Immature natural killer cell (primary cell): ENCODE measurements at regions not wholly inside any gene's neighbourhood (a gene's known extent, or its start where the extent isn't known, plus 50 kb on each side); places are given as distances from the start of the nearest gene placed in this dataset.

Source experiments
- DNase-seq, 3 donors: peaks; one replicate each; pipeline ENCODE4 v3.0.0; 2022; ENCODE audit warnings: mixed read lengths in 1 of 3
- H3K27ac Mint-ChIP-seq, 6 donors: one replicate each; pipeline ENCODE4 v1.8.0; 2020; ENCODE audit warnings: mixed read lengths in 6 of 6, mild to moderate bottlenecking in 5 of 6, inconsistent platforms in 4 of 6, moderate library complexity in 3 of 6
- H3K27me3 Mint-ChIP-seq, 3 donors: one replicate each; pipeline ENCODE4 v1.8.0; 2020 to 2021; ENCODE audit warnings: low read depth in 3 of 3, mild to moderate bottlenecking in 3 of 3, mixed read lengths in 3 of 3, moderate library complexity in 3 of 3, inconsistent platforms in 1 of 3
- H3K36me3 Mint-ChIP-seq, 3 donors: one replicate each; pipeline ENCODE4 v1.8.0; 2020; ENCODE audit warnings: mixed read lengths in 3 of 3, inconsistent platforms in 2 of 3, mild to moderate bottlenecking in 2 of 3
- H3K4me1 Mint-ChIP-seq, 2 donors: one replicate each; pipeline ENCODE4 v1.8.0; 2020; ENCODE audit warnings: inconsistent platforms in 2 of 2, mild to moderate bottlenecking in 2 of 2, mixed read lengths in 2 of 2, moderate library complexity in 1 of 2
- H3K4me3 Mint-ChIP-seq, 5 donors: one replicate each; pipeline ENCODE4 v1.8.0; 2020; ENCODE audit warnings: mild to moderate bottlenecking in 5 of 5, mixed read lengths in 5 of 5, inconsistent platforms in 3 of 5, moderate library complexity in 3 of 5
- H3K9me3 Mint-ChIP-seq, 6 donors: one replicate each; pipeline ENCODE4 v1.8.0; 2020; ENCODE audit warnings: mild to moderate bottlenecking in 6 of 6, mixed read lengths in 6 of 6, inconsistent platforms in 4 of 6, moderate library complexity in 3 of 6

DNA sequence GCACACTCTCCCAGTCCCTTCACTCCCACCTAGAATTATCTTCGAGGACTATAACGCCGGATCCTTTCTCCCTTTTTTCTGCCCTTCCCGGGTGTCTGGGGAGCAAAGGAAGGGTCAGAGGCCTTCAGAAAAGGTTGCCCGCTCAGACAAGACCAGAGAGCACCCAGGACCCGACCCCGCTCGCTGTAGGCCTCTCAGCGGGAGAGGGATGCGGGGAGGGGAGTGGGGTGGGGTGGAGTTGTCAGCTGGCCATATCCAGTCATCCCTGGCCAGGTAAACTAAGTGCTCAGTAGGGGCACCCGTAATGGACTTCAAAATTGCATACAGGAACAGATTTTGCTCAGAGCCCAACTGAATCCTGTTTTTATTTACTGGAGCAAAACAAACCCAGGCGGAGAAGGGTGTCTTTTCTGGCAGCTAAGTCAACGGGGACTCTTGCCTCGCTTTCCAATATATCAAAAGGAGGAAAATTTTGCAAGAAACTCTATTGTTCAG lies 65.0 kb downstream of the NOL4 start:
- H3K27me3 Mint-ChIP-seq: peaks cover 0 to 10% (median 8%) of the 10 kb centered on the region in 3 donors
- peaks cover 2 to 36% (median 13%) of the 10 kb centered on the region in 6 donors for H3K9me3 Mint-ChIP-seq
- H3K27ac Mint-ChIP-seq: no peak overlapping the region
- no peaks in the 10 kb centered on the region for H3K4me1 Mint-ChIP-seq
- H3K36me3 Mint-ChIP-seq: peaks cover 0 to 4% (median 0%) of the 10 kb centered on the region in 3 donors
- DNase-seq: no peak
- H3K4me3 Mint-ChIP-seq: no peak overlapping the region

- no peak for DNase-seq
- H3K27ac Mint-ChIP-seq: no peak overlapping the region
- H3K4me1 Mint-ChIP-seq: no peaks in the 10 kb centered on the region
- H3K36me3 Mint-ChIP-seq: peaks cover 0 to 4% (median 0%) of the 10 kb centered on the region in 3 donors
- no peak overlapping the region for H3K4me3 Mint-ChIP-seq
- peaks cover 0 to 10% (median 8%) of the 10 kb centered on the region in 3 donors for H3K27me3 Mint-ChIP-seq
- H3K9me3 Mint-ChIP-seq: peaks cover 2 to 36% (median 13%) of the 10 kb centered on the region in 6 donors
Measured at GRCh38 chr18:34158881-34159690, 65.6 kb downstream of the NOL4 start.

- H3K4me3 Mint-ChIP-seq: no peak overlapping the region
Measured at GRCh38 chr18:34153711-34154110, 71.0 kb downstream of the NOL4 start.

DNA sequence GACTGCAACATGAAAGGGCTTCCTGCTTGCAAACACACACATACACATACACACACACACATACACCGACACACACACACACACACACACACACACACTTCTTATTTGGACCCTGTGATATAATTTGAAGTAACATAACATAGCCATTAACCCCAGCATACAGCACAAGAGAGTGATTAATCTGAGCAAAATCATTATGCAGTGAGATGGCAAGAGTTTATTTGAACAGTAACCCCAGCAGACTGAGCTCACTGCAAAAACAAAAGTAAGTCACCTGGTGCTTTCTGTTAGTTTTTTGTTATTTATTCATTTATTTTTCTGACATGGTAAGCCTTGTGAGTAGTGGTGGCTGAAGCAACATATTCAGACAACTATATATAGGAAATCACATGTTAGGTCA lies 93.7 kb downstream of the NOL4 start:
- H3K36me3 Mint-ChIP-seq: no peaks in the 10 kb centered on the region
- peaks cover 3 to 47% (median 8%) of the 10 kb centered on the region in 6 donors for H3K9me3 Mint-ChIP-seq
- no peaks in the 10 kb centered on the region for H3K4me1 Mint-ChIP-seq
- no peak overlapping the region for H3K4me3 Mint-ChIP-seq
- H3K27ac Mint-ChIP-seq: no peak overlapping the region
- no peak for DNase-seq
- H3K27me3 Mint-ChIP-seq: no peaks in the 10 kb centered on the region

More at GRCh38 chr18:34153711-34154110, 71.0 kb downstream of the NOL4 start:
- Mint-ChIP-seq H3K27me3 (peaks cover 0 to 8% (median 1%) of the 10 kb centered on the region in 3 donors), H3K9me3 (peaks cover 6 to 34% (median 11%) of the 10 kb centered on the region in 6 donors), H3K36me3 (peaks cover 0 to 2% (median 0%) of the 10 kb centered on the region in 3 donors), H3K4me1 (no peaks in the 10 kb centered on the region), H3K27ac (no peak overlapping the region)
- no peak for DNase-seq

DNA sequence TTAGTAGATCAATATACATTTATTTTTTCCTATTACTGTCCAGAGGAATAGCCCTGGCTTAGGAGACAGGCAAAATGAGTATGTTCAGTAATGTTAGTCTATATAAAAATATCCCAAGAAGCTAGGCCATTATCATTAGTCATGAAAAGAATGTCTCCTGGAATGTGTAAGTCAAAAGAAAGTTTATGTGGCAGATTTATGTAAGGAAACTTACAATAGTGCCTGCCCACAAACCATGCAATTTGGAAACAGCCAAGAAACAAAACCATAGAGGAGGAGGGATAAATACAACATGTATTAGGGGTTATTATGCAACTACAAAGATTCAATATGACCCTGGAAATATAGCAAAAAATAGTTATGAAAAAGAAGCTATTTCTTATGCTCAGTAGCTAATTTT lies 96.3 kb downstream of the NOL4 start:
- H3K4me1 Mint-ChIP-seq: no peaks in the 10 kb centered on the region
- DNase-seq: no peak
- H3K27me3 Mint-ChIP-seq: no peaks in the 10 kb centered on the region
- H3K27ac Mint-ChIP-seq: no peak overlapping the region
- H3K36me3 Mint-ChIP-seq: no peaks in the 10 kb centered on the region
- H3K9me3 Mint-ChIP-seq: peaks cover 0 to 37% (median 2%) of the 10 kb centered on the region in 6 donors
- H3K4me3 Mint-ChIP-seq: no peak overlapping the region

DNA sequence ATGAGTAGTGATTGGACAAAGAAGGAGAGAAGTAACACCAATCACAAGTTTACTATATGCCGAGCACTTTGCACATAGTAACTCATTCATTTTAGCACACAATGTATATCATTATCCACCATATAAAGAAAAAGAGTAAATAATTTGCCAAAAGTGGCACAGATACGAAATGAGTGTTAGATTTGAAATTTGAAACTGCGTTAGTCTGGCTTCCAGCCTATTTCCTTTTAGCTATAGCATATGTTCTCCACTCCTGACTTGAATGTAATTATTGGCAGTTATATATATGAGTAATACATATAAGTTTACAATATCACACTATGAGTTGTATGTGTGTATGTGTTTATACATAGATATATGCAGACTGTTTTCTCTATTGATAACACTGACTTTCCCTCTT lies 98.6 kb downstream of the NOL4 start:
- no peaks in the 10 kb centered on the region for H3K27me3 Mint-ChIP-seq

DNA sequence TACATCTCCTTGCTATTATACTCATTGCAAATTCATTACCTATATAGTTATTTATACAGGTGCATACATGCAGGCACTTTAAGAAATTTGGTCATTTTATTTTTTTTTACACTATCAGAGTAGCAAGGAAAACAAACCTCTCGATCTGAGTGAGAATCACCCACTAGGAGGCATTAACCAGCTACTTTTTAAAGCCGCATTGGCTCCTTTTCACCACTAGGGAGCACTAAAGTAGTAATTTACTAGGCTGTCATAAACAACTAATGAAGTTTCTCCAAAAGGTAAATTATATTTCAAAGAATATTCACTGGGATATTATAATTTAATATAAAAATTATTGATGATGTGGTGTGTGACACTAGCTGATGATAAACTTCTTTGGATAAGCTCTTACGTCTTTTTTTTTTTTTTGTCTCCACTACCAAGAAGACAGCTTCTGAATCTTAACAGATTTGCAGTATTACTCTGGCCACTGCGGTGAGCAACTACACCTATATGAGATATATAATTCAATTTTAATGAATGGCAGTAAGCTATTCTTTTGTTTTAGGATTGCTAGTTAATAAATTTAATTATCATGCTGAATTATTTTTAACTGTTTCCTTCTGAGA lies 101.9 kb downstream of the NOL4 start:
- Mint-ChIP-seq H3K4me3 (no peak overlapping the region), H3K36me3 (no peaks in the 10 kb centered on the region), H3K9me3 (peaks cover 0 to 15% (median 0%) of the 10 kb centered on the region in 6 donors), H3K27me3 (no peaks in the 10 kb centered on the region), H3K4me1 (no peaks in the 10 kb centered on the region), H3K27ac (no peak overlapping the region)
- no peak for DNase-seq

More for the DNA sequence above, 98.6 kb downstream of the NOL4 start:
- Mint-ChIP-seq H3K36me3 (no peaks in the 10 kb centered on the region), H3K4me3 (no peak overlapping the region), H3K4me1 (no peaks in the 10 kb centered on the region), H3K9me3 (peaks cover 0 to 24% (median 0%) of the 10 kb centered on the region in 6 donors), H3K27ac (no peak overlapping the region)
- DNase-seq: no peak

DNA sequence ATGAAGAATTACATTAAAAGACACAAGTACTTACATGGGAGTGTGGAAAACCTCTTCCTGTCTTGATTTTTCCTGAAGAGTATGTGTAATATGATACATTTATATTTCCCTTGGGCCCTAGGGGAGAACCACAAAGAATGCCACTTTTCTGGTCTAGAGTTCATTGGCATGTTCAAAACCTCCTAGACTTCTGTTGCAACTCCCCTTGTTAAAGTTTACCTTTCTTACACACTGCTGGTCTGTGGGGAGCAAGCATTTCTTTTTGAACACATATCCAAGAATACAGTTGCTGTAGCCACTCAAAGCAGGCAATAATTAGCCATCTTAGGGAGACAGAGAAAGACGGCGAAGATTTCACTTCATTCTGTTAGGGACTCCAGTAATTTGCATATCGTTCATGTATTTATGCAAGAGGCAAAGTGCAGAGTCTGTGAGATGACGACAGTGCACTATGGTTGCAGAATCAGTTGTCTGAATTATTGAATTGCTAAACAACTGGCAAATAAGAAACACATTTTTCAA lies 103.5 kb downstream of the NOL4 start:
- H3K36me3 Mint-ChIP-seq: no peaks in the 10 kb centered on the region
- DNase-seq: no peak
- H3K4me3 Mint-ChIP-seq: no peak overlapping the region
- no peaks in the 10 kb centered on the region for H3K27me3 Mint-ChIP-seq
- H3K9me3 Mint-ChIP-seq: peaks cover 0 to 5% (median 0%) of the 10 kb centered on the region in 6 donors
- no peak overlapping the region for H3K27ac Mint-ChIP-seq
- H3K4me1 Mint-ChIP-seq: no peaks in the 10 kb centered on the region

GRCh38 chr18:34120294-34120693 lies 104.4 kb downstream of the NOL4 start:
- H3K9me3 Mint-ChIP-seq: no peaks in the 10 kb centered on the region
- no peak overlapping the region for H3K27ac Mint-ChIP-seq
- H3K4me1 Mint-ChIP-seq: no peaks in the 10 kb centered on the region
- no peak overlapping the region for H3K4me3 Mint-ChIP-seq
- DNase-seq: no peak
- no peaks in the 10 kb centered on the region for H3K27me3 Mint-ChIP-seq
- no peaks in the 10 kb centered on the region for H3K36me3 Mint-ChIP-seq

DNA sequence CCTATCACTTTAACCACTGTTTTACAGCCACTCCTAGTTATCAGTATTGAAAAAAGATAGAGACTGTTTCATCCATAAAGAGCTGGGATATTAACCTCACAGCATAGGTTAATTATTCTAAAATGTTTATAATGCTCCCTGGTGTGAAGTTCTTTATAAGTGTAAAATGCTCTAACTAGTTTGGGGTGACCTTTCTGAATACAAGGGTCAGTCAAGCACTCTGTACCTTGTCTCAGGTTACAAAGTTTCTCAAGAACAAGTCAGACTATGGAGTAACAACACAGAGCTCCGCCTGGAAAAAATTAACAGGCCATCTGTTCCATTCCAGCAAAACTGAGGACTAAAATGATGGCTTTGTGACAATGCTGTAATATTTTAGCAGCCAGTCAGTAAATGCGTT lies 107.4 kb downstream of the NOL4 start:
- Mint-ChIP-seq H3K27me3 (no peaks in the 10 kb centered on the region), H3K27ac (no peak overlapping the region), H3K9me3 (peaks cover 0 to 2% (median 0%) of the 10 kb centered on the region in 6 donors), H3K4me1 (no peaks in the 10 kb centered on the region), H3K36me3 (no peaks in the 10 kb centered on the region), H3K4me3 (no peak overlapping the region)
- DNase-seq: no peak

- Mint-ChIP-seq H3K4me3 (no peak overlapping the region), H3K27me3 (no peaks in the 10 kb centered on the region), H3K27ac (no peak overlapping the region), H3K4me1 (no peaks in the 10 kb centered on the region), H3K9me3 (peaks cover 0 to 8% (median 2%) of the 10 kb centered on the region in 6 donors), H3K36me3 (no peaks in the 10 kb centered on the region)
- DNase-seq: no peak
Measured at GRCh38 chr18:34115409-34116081, 109.2 kb downstream of the NOL4 start.

DNA sequence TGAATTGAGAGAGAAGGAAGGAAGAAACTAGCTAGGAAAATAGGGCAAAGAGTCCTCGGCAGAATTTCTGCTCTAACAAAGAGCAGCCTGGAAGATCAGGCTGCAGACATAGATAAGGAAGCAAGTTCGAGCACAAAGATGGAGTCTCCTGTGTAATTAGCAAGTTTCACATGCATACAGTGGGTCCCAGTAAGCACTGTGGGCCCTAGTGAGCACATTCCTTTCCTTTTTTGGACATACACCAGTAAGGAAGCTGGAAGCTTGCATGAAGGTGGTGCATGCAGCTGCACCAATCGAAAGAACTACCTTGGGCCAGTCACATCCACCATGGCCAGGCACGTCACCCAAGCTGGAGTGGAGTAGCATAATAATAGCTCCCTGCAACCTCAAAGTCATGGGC lies 109.7 kb downstream of the NOL4 start:
- no peaks in the 10 kb centered on the region for H3K27me3 Mint-ChIP-seq
- peaks cover 0 to 10% (median 3%) of the 10 kb centered on the region in 6 donors for H3K9me3 Mint-ChIP-seq
- no peaks in the 10 kb centered on the region for H3K4me1 Mint-ChIP-seq
- no peak overlapping the region for H3K27ac Mint-ChIP-seq
- no peak overlapping the region for H3K4me3 Mint-ChIP-seq
- no peak for DNase-seq
- H3K36me3 Mint-ChIP-seq: no peaks in the 10 kb centered on the region

DNA sequence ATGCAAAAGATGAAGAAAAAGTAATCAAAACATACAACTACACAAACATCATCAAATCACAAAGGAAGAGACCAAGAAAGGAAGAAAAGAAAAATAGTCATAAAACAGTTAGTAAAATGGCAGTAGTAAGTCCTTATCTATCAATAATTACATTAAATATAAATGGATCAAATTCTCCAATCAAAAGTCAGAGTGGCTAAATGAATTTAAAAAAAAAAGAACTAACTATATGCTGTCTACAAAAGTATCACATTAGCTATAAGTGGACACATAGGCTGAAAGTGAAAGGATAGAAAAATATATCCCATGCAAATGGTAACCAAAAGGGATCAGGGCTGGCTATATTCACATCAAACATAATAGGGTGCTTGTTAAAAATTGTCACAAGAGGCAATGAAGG lies 116.5 kb downstream of the NOL4 start:
- no peak overlapping the region for H3K27ac Mint-ChIP-seq
- no peaks in the 10 kb centered on the region for H3K36me3 Mint-ChIP-seq
- no peaks in the 10 kb centered on the region for H3K27me3 Mint-ChIP-seq
- no peak overlapping the region for H3K4me3 Mint-ChIP-seq
- H3K4me1 Mint-ChIP-seq: no peaks in the 10 kb centered on the region
- peaks cover 4 to 29% (median 14%) of the 10 kb centered on the region in 6 donors for H3K9me3 Mint-ChIP-seq
- DNase-seq: no peak

DNA sequence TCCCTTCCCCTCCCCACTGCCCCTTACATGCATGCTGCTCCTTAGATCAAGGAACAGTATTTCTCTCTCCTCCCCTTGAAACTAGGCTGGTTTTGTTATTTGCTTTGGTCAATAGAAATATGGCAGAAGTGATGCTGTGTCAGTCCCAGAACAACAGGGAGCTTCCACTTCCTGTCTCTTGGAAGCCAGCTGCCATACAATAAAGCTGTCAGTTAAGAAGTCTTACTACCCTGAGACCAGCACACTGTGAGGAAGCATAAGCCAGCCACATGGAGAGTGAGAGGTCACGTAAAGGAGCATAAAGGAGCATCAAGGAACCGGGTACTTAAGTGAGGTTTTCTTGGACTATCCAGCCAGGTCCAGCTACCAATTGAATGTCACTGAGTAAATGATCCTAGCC lies 126.6 kb downstream of the NOL4 start:
- no peak overlapping the region for H3K4me3 Mint-ChIP-seq
- no peaks in the 10 kb centered on the region for H3K4me1 Mint-ChIP-seq
- no peak for DNase-seq
- no peaks in the 10 kb centered on the region for H3K36me3 Mint-ChIP-seq
- H3K9me3 Mint-ChIP-seq: peaks cover 0 to 3% (median 0%) of the 10 kb centered on the region in 6 donors
- no peak overlapping the region for H3K27ac Mint-ChIP-seq
- H3K27me3 Mint-ChIP-seq: no peaks in the 10 kb centered on the region
